Left kidney (tissue), 1 donor: ENCODE measurements at regions not wholly inside any gene's neighbourhood (a gene's known extent, or its start where the extent isn't known, plus 50 kb on each side); places are given as distances from the start of the nearest gene placed in this dataset.

ENCODE experiments used
- DNase-seq: peaks from one replicate; pipeline ENCODE4 v3.0.0-alpha.2; 2013

GRCh38 chr7:45455662-45456061 lies 118.5 kb upstream of the ADCY1 start:
- DNase-seq = no peak

GRCh38 chr7:45456105-45456504 lies 118.1 kb upstream of the ADCY1 start:
- DNase-seq = no peak

DNA sequence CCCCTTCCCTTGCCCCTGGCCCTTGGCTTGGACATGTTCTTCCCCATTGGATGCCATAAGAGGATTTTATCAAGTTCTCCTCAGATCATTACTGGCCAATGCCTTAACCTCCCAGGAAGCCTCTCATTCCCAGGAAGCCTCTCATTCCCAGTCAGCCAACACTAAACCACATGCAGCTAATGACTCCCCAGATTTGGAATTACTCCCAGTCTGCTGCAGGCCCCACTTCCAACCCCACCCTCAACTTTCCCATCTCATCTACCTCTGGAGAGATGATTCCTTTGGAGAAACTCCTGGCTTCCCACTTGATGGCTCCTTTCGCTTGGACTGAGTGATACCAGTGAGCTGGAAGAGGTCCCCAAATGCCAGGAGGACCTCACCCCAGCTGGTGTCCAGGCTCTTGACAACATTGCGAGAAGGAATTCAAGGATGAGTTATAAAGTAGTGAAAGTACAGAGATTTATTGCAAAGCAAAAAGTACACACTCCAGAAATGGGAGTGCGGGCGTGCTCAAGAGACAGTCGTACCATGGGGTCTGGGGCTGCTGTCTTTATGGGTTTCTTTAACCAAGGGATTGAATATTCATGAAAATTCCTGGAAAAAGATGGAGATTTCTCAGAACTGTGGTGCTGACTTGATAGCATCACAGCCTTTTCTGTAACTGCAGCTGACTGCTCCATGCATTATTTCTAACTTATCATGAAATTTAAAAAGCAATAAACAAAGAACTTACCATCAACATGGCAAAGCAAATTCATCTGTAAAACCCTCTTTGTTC lies 117.2 kb upstream of the ADCY1 start:
- no peak for DNase-seq

- no peak for DNase-seq
Measured at GRCh38 chr7:45457591-45457990, 116.6 kb upstream of the ADCY1 start.

GRCh38 chr7:45459476-45459875 lies 114.7 kb upstream of the ADCY1 start:
- no peak for DNase-seq

DNA sequence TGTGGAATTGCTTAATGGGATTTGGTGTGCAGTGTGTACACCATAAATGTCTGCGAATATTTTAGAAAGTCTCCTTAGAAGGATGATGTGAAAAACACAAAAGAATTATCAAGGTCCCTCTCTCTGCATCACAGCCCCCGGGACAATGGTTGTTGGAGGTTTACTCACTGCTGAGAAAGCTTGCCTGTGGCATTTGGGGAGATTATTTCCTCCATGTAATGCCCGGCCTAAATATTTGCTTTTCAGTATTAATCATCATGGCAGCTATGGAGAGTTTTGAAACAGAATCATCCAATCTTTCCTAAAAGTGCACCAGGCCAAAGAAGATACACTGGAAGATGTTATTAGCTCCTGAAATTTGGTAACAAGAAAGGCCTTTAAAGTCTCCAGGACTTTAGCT lies 113.8 kb upstream of the ADCY1 start:
- DNase-seq = no peak

DNA sequence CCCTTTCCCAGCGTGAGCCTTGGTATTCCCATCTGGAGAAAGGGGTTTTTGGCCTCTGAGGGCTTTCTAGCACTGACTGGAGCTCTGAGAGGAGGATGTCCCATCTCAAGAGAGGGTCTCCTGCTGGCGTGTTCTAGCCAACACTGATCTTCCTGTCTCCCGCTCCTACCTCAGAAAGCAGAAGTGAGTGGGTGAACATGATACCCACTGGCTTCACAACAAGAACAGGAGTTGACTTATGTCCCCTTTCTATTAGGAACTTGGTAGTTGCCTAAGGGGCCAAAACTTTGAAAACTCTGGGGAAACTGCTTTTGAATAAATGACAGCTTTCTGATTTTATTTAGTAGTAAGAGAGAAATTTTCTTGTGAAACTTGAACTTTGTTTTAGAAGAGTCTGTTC lies 113.1 kb upstream of the ADCY1 start:
- DNase-seq = no peak

DNA sequence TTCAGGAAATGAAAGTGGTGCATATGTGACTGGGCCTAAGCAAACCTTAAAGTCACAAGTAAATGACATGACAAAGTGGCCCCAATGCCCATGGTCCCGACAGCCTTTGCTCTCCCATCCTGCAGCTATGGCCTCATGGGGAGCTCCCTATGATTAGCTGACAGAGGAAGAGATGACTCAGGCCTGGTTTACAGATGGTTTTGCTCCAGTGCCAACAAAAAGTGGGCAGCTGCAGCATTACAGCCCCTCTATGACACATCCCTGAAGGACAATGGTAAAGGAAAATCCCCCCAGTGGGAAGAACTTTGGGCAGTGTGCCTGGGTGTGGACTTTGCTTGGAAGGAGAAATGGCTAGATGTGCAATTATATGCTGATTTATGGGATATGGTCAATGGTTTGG lies 105.1 kb upstream of the ADCY1 start:
- DNase-seq = no peak

GRCh38 chr7:45470031-45470430 lies 104.1 kb upstream of the ADCY1 start:
- DNase-seq = no peak

DNA sequence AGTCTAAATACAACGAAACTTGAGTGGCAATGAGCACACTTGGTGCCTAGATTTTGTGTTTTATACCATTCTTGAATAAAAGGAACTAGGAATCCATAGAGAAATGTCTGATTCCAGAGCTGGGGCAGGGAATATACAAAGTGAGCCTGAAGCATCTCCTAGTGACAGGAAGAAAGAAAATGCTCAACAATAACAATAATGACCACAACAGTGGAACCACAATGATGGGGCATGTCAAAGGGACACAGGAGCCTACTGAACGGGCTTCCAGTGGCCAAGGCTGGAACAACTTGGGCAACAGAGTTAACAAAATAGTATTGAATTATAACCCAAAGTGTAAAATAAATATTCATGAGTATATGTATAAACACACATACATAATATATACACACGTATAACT lies 94.4 kb upstream of the ADCY1 start:
- DNase-seq = no peak

DNA sequence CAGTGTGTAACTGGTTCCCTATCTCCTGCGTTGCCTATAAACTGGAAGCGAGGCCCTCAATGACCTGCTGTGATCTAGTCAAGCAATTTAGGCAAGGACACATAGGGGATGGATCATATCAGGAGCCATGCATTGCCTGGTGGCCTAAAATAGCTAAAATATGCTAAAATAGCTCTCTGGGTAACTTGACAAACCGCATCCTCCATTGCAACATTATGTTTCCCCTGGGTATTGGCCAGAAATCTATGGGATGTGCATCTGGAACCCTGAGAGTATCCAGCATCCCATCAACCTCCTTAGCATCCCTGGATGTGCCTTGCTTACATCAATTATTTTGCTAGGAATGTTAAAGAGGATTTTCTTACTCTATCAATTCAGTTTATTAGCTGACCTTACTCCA lies 91.7 kb upstream of the ADCY1 start:
- DNase-seq = no peak

GRCh38 chr7:45484094-45484493 lies 90.1 kb upstream of the ADCY1 start:
- no peak for DNase-seq

GRCh38 chr7:45486575-45486974 lies 87.6 kb upstream of the ADCY1 start:
- DNase-seq = no peak

DNA sequence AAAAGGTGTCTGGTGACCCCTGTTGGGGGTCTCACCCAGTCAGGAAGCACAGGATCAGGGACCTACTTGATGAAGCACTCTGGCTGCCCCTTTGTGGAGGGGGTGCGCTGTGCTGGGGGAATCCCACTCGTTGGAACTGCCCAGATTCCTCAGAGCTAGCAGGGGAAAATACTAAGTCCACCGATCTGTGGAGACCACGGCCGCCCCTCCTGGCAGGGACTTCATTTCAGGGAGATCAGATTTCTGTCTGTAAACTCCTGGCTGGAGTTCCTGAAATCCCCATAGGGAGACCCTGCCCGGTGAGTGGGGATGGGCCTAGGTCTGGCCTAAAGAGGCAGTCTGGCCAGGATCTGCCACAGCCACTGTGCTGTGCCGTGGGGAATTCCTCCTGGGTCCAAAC lies 79.3 kb upstream of the ADCY1 start:
- peak; percentile 4 for DNase-seq

- DNase-seq = no peak
Measured at GRCh38 chr7:45495618-45496017, 78.5 kb upstream of the ADCY1 start.

- no peak for DNase-seq
Measured at GRCh38 chr7:45500257-45500656, 73.9 kb upstream of the ADCY1 start.

DNA sequence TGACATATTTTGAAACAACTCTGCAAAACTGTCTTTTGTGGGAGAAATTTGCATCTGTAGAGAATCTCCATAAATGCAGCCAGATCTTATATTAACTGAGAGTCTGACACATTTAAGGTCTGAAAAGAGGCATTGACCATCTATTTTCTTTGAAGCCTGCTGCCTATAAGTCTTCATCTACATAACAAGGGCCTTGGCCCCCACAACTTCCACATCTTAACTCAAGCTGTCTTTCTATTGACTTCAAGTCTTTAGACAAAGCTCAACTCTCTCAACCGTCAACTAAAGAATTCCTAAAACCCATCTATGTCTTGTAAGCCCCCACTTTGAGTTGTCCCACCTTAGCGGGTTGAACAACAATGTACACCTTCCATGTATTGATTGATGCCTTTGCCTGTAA lies 72.4 kb upstream of the ADCY1 start:
- DNase-seq = no peak

DNA sequence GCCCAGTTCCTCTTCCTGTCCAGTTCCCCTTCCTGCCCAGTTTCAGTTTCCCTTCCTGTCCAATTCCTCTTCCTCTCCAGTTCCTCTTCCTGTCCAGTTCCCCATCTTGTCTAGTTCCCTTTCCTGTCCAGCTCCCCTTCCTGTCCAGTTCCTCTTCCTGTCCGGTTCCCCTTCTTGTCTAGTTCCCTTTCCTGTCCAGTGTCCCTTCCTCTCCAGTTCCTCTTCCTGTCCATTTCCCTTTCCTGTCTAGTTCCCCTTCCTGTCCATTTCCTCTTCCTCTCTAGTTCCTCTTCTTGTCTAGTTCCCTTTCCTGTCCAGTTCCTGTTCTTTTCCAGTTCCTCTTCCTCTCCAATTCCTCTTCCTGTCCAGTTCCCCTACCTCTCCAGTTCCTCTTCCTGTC lies 68.1 kb upstream of the ADCY1 start:
- no peak for DNase-seq

DNA sequence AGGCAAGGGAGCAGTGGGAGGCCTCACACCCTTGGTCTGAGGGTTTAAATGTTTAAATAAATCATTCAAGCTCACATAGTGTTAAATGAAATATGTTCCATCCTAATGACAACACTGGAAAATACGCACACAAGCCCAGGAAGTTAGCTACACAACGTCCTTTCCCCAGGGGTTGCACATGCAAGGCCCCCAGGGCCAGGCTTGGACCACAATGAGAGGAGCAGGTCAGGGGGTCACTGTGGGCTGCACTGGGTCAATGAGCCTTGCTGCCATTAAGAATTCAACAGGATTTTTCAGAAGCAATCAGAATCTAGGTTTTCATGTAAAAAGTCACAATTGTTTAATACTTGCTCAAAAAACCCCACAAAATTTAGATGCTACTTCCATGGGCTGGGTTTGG lies 64.9 kb upstream of the ADCY1 start:
- no peak for DNase-seq

DNA sequence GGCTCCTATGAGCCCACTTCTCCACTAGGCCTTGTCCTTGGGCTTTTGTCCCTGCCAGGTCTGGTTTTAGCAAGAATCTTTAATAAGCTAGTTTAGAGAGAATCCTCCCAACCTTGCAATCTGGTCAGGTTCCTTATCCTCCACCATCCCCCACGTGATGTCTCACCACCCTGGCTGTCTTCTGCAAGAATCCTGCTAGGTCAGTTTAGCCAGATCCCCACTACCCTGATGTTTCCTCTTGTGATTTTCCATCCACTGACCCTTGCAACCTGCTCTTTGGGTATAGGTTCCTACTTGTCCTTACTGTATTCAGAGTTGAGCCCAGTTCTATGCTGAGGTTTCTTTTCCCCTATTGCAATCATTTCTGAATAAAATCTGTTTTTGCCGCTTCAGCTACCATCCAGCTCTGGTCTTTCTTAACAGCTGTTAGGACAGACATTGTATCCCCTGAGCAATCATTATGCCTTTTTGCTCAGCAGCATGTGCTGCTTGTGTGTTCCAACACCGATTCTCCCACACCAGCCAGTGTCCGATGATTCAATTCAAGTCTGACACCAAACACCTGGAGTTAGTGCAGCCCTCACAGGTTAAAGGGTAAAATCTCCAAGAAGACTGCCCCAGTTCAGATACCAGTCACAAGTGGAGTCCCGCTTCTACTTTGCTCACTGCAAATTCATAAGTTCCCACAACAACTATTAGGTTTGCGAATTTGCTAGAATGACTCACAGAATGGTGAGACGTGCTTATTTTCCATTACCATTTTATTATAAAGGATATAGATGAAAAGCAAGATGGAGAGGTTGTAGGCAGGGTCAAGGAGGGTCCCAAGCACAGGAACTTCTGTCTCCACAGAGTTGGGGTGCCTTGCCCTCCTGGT lies 62.2 kb upstream of the ADCY1 start:
- DNase-seq = peak; percentile 13

DNA sequence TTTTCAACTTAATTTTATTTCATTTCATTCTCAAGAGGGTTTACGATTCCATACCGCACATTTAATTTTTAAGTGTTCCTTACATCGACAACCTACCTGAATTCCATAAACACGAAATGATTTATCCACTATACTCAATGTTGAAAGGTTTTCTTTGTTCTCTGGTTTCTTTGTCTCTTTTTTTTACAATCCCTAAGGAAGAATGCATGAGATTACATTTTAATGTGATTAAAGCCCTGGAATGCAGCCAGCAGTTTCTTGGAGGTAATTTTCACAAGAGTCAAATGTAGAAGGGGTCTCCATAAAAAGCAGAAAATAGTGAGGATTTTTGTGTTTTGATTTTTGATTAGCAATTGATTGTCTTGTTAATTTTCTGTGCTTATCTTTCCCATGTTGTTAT lies 59.2 kb upstream of the ADCY1 start:
- peak; percentile 12 for DNase-seq

GRCh38 chr7:45515346-45515745 lies 58.8 kb upstream of the ADCY1 start:
- DNase-seq = no peak
